Endothelial cell of umbilical vein (primary cell): ENCODE measurements at regions not wholly inside any gene's neighbourhood (a gene's known extent, or its start where the extent isn't known, plus 50 kb on each side); places are given as distances from the start of the nearest gene placed in this dataset.
"Not testable (repeated sequence)": the region's sequence is repeated elsewhere in the genome, so short reads cannot be mapped to it uniquely, and the experiment has no call there.

ENCODE experiments used
- EZH2 ChIP-seq: IDR thresholded peaks from 2 replicates; pipeline ENCODE4 v1.6.1; 2012; ENCODE audit warnings: borderline replicate concordance, low read depth, mild to moderate bottlenecking, moderate library complexity, low read length, inconsistent platforms; ENCODE audit not compliant: severe bottlenecking
- FOS ChIP-seq: IDR thresholded peaks from 2 replicates; pipeline ENCODE4 v1.6.1; 2011; ENCODE audit warnings: mild to moderate bottlenecking, low read length, moderate library complexity, borderline replicate concordance; ENCODE audit not compliant: insufficient read depth
- GATA2 ChIP-seq: IDR thresholded peaks from 2 replicates; pipeline ENCODE4 v1.7.0; 2011; ENCODE audit warnings: low read depth, mild to moderate bottlenecking, moderate library complexity, mixed read lengths, low read length; ENCODE audit not compliant: insufficient read length, insufficient read depth
- JUN ChIP-seq: IDR thresholded peaks from 2 replicates; pipeline ENCODE4 v1.6.1; 2011; ENCODE audit warnings: borderline replicate concordance, low read depth; ENCODE audit not compliant: insufficient read length, insufficient read depth
- POLR2A ChIP-seq: IDR thresholded peaks from 2 replicates; pipeline ENCODE4 v1.6.1; 2012; ENCODE audit warnings: low read depth, mild to moderate bottlenecking, control low read depth, low read length
- POLR2AphosphoS5 ChIP-seq: IDR thresholded peaks from 2 replicates; pipeline ENCODE4 v1.6.1; 2012; ENCODE audit warnings: low read depth, mild to moderate bottlenecking, control low read depth, low read length, moderate library complexity; ENCODE audit not compliant: insufficient read depth
- TF ChIP-seq, protein P1 (sequence below), 2 donors: IDR thresholded peaks; 1 replicate in 1 of 2; 2 replicates in 1 of 2; pipeline ENCODE4 v1.5.1; 2011; ENCODE audit warnings: low read length in 2 of 2, mild to moderate bottlenecking in 2 of 2, moderate library complexity in 2 of 2, control low read depth in 1 of 2, inconsistent platforms in 1 of 2, low read depth in 1 of 2; ENCODE audit not compliant: insufficient read depth in 1 of 2; ENCODE audit errors: extremely low read depth in 1 of 2
- TF ChIP-seq, protein P2 (sequence below): IDR thresholded peaks from 2 replicates; pipeline ENCODE4 v1.6.1; 2011; ENCODE audit not compliant: insufficient read depth, insufficient read length

DNA sequence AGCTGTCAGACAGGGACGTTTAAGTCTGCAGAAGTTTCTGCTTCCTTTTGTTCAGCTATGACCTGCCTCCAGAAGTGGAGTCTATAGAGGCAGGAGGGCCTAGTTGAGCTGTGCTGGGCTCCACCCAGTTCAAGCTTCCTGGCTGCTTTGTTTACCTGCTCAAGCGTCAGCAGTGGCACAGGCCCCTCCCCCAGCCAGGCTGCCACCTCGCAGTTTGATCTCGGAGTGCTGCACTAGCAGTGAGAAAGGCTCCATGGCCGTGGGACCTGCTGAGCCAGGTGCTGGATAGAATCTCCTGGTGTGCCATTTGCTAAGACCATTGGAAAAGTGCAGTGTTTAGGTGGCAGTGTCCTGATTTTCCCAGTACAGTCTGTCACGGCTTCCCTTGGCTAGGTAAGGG is 887.6 kb upstream of the ADGRL4 start:
- TF ChIP-seq, protein P1, sequence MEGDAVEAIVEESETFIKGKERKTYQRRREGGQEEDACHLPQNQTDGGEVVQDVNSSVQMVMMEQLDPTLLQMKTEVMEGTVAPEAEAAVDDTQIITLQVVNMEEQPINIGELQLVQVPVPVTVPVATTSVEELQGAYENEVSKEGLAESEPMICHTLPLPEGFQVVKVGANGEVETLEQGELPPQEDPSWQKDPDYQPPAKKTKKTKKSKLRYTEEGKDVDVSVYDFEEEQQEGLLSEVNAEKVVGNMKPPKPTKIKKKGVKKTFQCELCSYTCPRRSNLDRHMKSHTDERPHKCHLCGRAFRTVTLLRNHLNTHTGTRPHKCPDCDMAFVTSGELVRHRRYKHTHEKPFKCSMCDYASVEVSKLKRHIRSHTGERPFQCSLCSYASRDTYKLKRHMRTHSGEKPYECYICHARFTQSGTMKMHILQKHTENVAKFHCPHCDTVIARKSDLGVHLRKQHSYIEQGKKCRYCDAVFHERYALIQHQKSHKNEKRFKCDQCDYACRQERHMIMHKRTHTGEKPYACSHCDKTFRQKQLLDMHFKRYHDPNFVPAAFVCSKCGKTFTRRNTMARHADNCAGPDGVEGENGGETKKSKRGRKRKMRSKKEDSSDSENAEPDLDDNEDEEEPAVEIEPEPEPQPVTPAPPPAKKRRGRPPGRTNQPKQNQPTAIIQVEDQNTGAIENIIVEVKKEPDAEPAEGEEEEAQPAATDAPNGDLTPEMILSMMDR (IDR thresholded peaks at IDR 0.05; ENCODE audit: extremely low read depth in 1 of 2, insufficient read depth in 1 of 2, low read depth in 1 of 2, low read length in 2 of 2) = not testable (repeated sequence)
- not testable (repeated sequence) for TF ChIP-seq POLR2A, EZH2, JUN, GATA2, POLR2AphosphoS5, FOS
- TF ChIP-seq, protein P2, sequence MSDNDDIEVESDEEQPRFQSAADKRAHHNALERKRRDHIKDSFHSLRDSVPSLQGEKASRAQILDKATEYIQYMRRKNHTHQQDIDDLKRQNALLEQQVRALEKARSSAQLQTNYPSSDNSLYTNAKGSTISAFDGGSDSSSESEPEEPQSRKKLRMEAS = not testable (repeated sequence)
